ENCODE measurements at regions not wholly inside any gene's neighbourhood (a gene's known extent, or its start where the extent isn't known, plus 50 kb on each side); places are given as distances from the start of the nearest gene placed in this dataset.

DNA sequence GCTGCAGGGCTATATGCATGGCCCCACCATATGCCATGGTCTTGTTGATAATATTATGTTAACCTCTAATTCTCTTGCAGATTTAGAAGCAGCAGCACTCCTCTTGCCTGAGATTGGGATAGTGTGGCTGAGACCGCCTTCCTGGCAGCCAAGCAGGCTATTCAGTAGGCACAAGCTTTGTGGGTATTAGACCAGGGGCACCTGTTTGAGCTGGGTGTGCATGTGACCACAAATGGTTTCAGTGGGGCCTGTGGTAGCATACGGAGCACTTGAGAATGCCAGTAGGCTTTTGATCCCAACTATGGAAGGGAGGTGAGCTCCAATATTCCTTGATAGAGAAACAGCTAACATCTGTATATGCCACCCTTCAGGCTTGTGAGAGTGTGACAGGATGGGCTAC lies 625.1 kb upstream of the NUDT12 start:
- no peak overlapping the region for H2BK15ac ChIP-seq (ENCODE audit: low read depth, low read length)
- H3K27ac ChIP-seq (ENCODE audit: insufficient read depth, low read length), result no peak overlapping the region
- H4K91ac ChIP-seq (ENCODE audit: insufficient read depth, low read depth, low read length), result no peak overlapping the region
- no peak overlapping the region for H2BK20ac ChIP-seq (ENCODE audit: low read depth, low read length)
- in situ Hi-C loops (cut with MboI; ENCODE audit: low sequenced_read_pairs), result no loop called here
- H4K5ac ChIP-seq (ENCODE audit: low read depth, low read length), result no peak overlapping the region
- dilution Hi-C loops (cut with HindIII; ENCODE audit: low sequenced_read_pairs, unreplicated experiment), result loop anchor here (25.0 kb wide), 1 partner anchor 600 kb away; no protein-coding TSS in a partner anchor
- H4K8ac ChIP-seq (ENCODE audit: low read depth in 2 of 2, low read length in 2 of 2), result no peak overlapping the region
- no peak overlapping the region for H2AK5ac ChIP-seq (ENCODE audit: low read depth, low read length)
- no peak overlapping the region for H2BK120ac ChIP-seq (ENCODE audit: low read depth, low read length)
- no peaks in the 10 kb centered on the region for H3K27me3 ChIP-seq (ENCODE audit: control insufficient read depth, insufficient read depth, low read length)
- H3K9ac ChIP-seq (ENCODE audit: low read depth, low read length), result no peak overlapping the region
- H3K4me3 ChIP-seq (ENCODE audit: insufficient read depth, low read depth, low read length), result no peak overlapping the region
- H3K18ac ChIP-seq (ENCODE audit: low read depth, low read length), result no peak overlapping the region
- no peak overlapping the region for H3K4ac ChIP-seq (ENCODE audit: low read depth, low read length)
- H3K14ac ChIP-seq (replicated peaks; ENCODE audit: low read depth, low read length), result no peak overlapping the region
- no peaks in the 10 kb centered on the region for H3K36me3 ChIP-seq (ENCODE audit: control insufficient read depth, insufficient read depth, low read length)
- H3K79me1 ChIP-seq (ENCODE audit: low read depth in 1 of 2, low read length in 2 of 2), result no peaks in the 10 kb centered on the region
- no peak overlapping the region for H3K23ac ChIP-seq (ENCODE audit: low read depth, low read length)
- no peak overlapping the region for H2AK9ac ChIP-seq (replicated peaks; ENCODE audit: low read depth, low read length, poor library complexity)
- H3K4me1 ChIP-seq (ENCODE audit: control insufficient read depth, insufficient read depth, low read length), result no peaks in the 10 kb centered on the region; the same call in 1 of the 2 replicates
- ChIA-PET CTCF (no interaction called here), POLR2A (ENCODE audit: unreplicated experiment) (no interaction called here)
- no TSS peak for BruUV-seq (replicated peaks)
- H2BK5ac ChIP-seq (ENCODE audit: low read depth, low read length, poor library complexity, severe bottlenecking), result no peak overlapping the region
- 80% methylated on average over 1 of the region's 2 CpGs; no CpG with 5 or more reads in 1 of the 2 experiments for WGBS, 2 experiments (ENCODE audit: extremely low coverage in 2 of 2, insufficient read length in 1 of 2)
- no peak overlapping the region for H2AFZ ChIP-seq (replicated peaks; ENCODE audit: low read length, poor library complexity)
- TF ChIP-seq MAZ (IDR thresholded peaks at IDR 0.05; ENCODE audit: borderline replicate concordance, low read depth, low read length), result no peak
- TF ChIP-seq MXI1 (IDR thresholded peaks at IDR 0.05; ENCODE audit: borderline replicate concordance, low read depth, low read length), result no peak
- no peak for TF ChIP-seq RAD21 (IDR thresholded peaks at IDR 0.05; ENCODE audit: low read length)
- TF ChIP-seq, protein P1, sequence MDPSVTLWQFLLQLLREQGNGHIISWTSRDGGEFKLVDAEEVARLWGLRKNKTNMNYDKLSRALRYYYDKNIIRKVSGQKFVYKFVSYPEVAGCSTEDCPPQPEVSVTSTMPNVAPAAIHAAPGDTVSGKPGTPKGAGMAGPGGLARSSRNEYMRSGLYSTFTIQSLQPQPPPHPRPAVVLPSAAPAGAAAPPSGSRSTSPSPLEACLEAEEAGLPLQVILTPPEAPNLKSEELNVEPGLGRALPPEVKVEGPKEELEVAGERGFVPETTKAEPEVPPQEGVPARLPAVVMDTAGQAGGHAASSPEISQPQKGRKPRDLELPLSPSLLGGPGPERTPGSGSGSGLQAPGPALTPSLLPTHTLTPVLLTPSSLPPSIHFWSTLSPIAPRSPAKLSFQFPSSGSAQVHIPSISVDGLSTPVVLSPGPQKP (IDR thresholded peaks at IDR 0.05; ENCODE audit: borderline replicate concordance, low read depth, low read length), result no peak
- no peak for TF ChIP-seq CEBPB (IDR thresholded peaks at IDR 0.05; ENCODE audit: low read depth, low read length)
- TF ChIP-seq USF2 (IDR thresholded peaks at IDR 0.05; ENCODE audit: low read depth, low read length), result no peak
- TF ChIP-seq, protein P2, sequence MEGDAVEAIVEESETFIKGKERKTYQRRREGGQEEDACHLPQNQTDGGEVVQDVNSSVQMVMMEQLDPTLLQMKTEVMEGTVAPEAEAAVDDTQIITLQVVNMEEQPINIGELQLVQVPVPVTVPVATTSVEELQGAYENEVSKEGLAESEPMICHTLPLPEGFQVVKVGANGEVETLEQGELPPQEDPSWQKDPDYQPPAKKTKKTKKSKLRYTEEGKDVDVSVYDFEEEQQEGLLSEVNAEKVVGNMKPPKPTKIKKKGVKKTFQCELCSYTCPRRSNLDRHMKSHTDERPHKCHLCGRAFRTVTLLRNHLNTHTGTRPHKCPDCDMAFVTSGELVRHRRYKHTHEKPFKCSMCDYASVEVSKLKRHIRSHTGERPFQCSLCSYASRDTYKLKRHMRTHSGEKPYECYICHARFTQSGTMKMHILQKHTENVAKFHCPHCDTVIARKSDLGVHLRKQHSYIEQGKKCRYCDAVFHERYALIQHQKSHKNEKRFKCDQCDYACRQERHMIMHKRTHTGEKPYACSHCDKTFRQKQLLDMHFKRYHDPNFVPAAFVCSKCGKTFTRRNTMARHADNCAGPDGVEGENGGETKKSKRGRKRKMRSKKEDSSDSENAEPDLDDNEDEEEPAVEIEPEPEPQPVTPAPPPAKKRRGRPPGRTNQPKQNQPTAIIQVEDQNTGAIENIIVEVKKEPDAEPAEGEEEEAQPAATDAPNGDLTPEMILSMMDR (conservative IDR thresholded peaks at IDR 0.05; ENCODE audit: low read depth, low read length), result no peak
- TF ChIP-seq BHLHE40 (IDR thresholded peaks at IDR 0.05; ENCODE audit: low read depth, low read length), result no peak
- TF ChIP-seq SMC3 (IDR thresholded peaks at IDR 0.05; ENCODE audit: low read depth, low read length), result no peak
- TF ChIP-seq FOS (IDR thresholded peaks at IDR 0.05; ENCODE audit: low read depth, low read length), result no peak
- no peak for TF ChIP-seq RCOR1 (IDR thresholded peaks at IDR 0.05; ENCODE audit: insufficient replicate concordance, low read length)
- TF ChIP-seq NFE2L2 (IDR thresholded peaks at IDR 0.05; ENCODE audit: low read depth, low read length), result no peak
- TF ChIP-seq RFX5 (IDR thresholded peaks at IDR 0.05; ENCODE audit: low read depth, low read length), result no peak
- TF ChIP-seq CHD1 (IDR thresholded peaks at IDR 0.05; ENCODE audit: low read depth, low read length), result no peak
- TF ChIP-seq MAFK (IDR thresholded peaks at IDR 0.05; ENCODE audit: low read depth, low read length), result no peak
- TF ChIP-seq POLR2A (IDR thresholded peaks at IDR 0.05; ENCODE audit: low read depth, low read length), result no peak
- no peak overlapping the region for H3K56ac ChIP-seq (ENCODE audit: extremely low read depth, insufficient read depth, low read length)
- intact Hi-C loops (cut with micrococcal nuclease), result no loop called here
- peaks cover 4% of the 10 kb centered on the region; the same call in 1 of the 2 replicates for H3K9me3 ChIP-seq (ENCODE audit: control insufficient read depth, insufficient read depth, low read length)
- no peaks in the 10 kb centered on the region for H3K9me1 ChIP-seq (ENCODE audit: insufficient read depth, low read length)
- H4K20me1 ChIP-seq (ENCODE audit: insufficient read depth, low read length), result no peaks in the 10 kb centered on the region
- no peak overlapping the region for H3K4me2 ChIP-seq (ENCODE audit: low read depth, low read length)
- no peak for DNase-seq
- ATAC-seq (ENCODE audit: low read depth), result no peak

Data from IMR-90 (cell line).